Endothelial cell of umbilical vein (primary cell): ENCODE measurements at regions not wholly inside any gene's neighbourhood (a gene's known extent, or its start where the extent isn't known, plus 50 kb on each side); places are given as distances from the start of the nearest gene placed in this dataset.
"Not testable (repeated sequence)": the region's sequence is repeated elsewhere in the genome, so short reads cannot be mapped to it uniquely, and the experiment has no call there.

Experiments used
- BruUV-seq: library from RNA; stranded (reverse); fragments of 400-500 nt; replicated peaks from 2 replicates; lab custom pipeline; 2021; lab: Mats Ljungman, UMichigan
- CTCF ChIA-PET: fragments of 300-600, 350-600 bp; sonication (Branson Sonifier 250); formaldehyde crosslinking; loops from one replicate; lab custom pipeline; 2021; ENCODE audit warnings: antibody characterized with exemption, inconsistent platforms; lab: Charles Lee
- POLR2A ChIA-PET: fragments of 300-600, 350-600 bp; sonication (Branson Sonifier 250); formaldehyde crosslinking; loops from one replicate; lab custom pipeline; 2021; ENCODE audit warnings: antibody characterized with exemption, inconsistent platforms; lab: Charles Lee
- DNase-seq: peaks from one replicate; pipeline ENCODE4 v3.0.0-alpha.2; 2011; ENCODE audit warnings: low read depth, low spot score
- FAIRE-seq: peaks from 2 replicates; lab custom pipeline; 2011; peaks lifted over from hg19 to GRCh38; lab: Jason Lieb, UNC
- H2AFZ ChIP-seq: 2 replicates; pipeline ENCODE4 v1.6.0; 2012; ENCODE audit warnings: low read depth, low read length, control low read depth, inconsistent platforms
- H3K27ac ChIP-seq: 2 replicates; pipeline ENCODE4 v1.5.1; 2011; ENCODE audit warnings: low read depth, mild to moderate bottlenecking, control low read depth, low read length, moderate library complexity; ENCODE audit not compliant: insufficient read depth
- H3K27me3 ChIP-seq, 2 experiments: 2 replicates each; pipeline versions ENCODE4 v1.6.0 to v1.6.1; 2011; ENCODE audit warnings: low read length in 2 of 2, mixed read lengths in 1 of 2; ENCODE audit not compliant: control insufficient read depth in 2 of 2, insufficient read depth in 2 of 2
- H3K36me3 ChIP-seq, 2 experiments: 2 replicates in 1 of 2; 3 replicates in 1 of 2; pipeline ENCODE4 v1.5.1; 2011; ENCODE audit warnings: low read length in 2 of 2, mild to moderate bottlenecking in 1 of 2, moderate library complexity in 1 of 2; ENCODE audit not compliant: control insufficient read depth in 2 of 2, insufficient read depth in 2 of 2; ENCODE audit errors: extremely low read depth in 1 of 2
- H3K4me1 ChIP-seq: 3 replicates; pipeline ENCODE4 v1.5.1; 2011; ENCODE audit warnings: mild to moderate bottlenecking, low read length; ENCODE audit not compliant: control insufficient read depth, insufficient read depth; ENCODE audit errors: extremely low read depth
- H3K4me2 ChIP-seq: 2 replicates; pipeline ENCODE4 v1.6.1; 2011; ENCODE audit warnings: low read length, control low read depth, mixed read lengths; ENCODE audit not compliant: insufficient read depth
- H3K4me3 ChIP-seq, 3 experiments: fragments of 200-600 bp in 1 of 3; sonication (generic), shearing (Covaris generic) in 1 of 3; replicated peaks in 1 of 3; 2 replicates each; pipeline ENCODE4 v1.5.1; 2011 to 2016; ENCODE audit warnings: control low read depth in 3 of 3, low read length in 3 of 3, mild to moderate bottlenecking in 2 of 3, inconsistent platforms in 1 of 3, low read depth in 1 of 3, moderate library complexity in 1 of 3; ENCODE audit not compliant: insufficient read depth in 1 of 3
- H3K79me2 ChIP-seq: 2 replicates; pipeline ENCODE4 v1.6.0; 2012; ENCODE audit warnings: low read length, inconsistent platforms; ENCODE audit not compliant: control insufficient read depth, insufficient read depth
- H3K9ac ChIP-seq: replicated peaks from 2 replicates; pipeline ENCODE3; 2011; ENCODE audit warnings: low read length, control low read depth; ENCODE audit not compliant: insufficient read depth; ENCODE audit errors: extremely low read depth
- H3K9me1 ChIP-seq: replicated peaks from 3 replicates; pipeline ENCODE4 v1.6.0; 2011; ENCODE audit warnings: mild to moderate bottlenecking, low read length; ENCODE audit not compliant: control insufficient read depth, insufficient read depth; ENCODE audit errors: extremely low read depth
- H3K9me3 ChIP-seq: replicated peaks from 2 replicates; pipeline ENCODE4 v1.5.1; 2012; ENCODE audit warnings: low read length, inconsistent platforms; ENCODE audit not compliant: control insufficient read depth, insufficient read depth
- H4K20me1 ChIP-seq: replicated peaks from 2 replicates; pipeline ENCODE3; 2011; ENCODE audit warnings: mild to moderate bottlenecking, low read length; ENCODE audit not compliant: control insufficient read depth, insufficient read depth; ENCODE audit errors: extremely low read depth
- GATA2 ChIP-seq: IDR thresholded peaks from 2 replicates; pipeline ENCODE4 v1.7.0; 2011; ENCODE audit warnings: low read depth, mild to moderate bottlenecking, moderate library complexity, mixed read lengths, low read length; ENCODE audit not compliant: insufficient read length, insufficient read depth
- MYC ChIP-seq: IDR thresholded peaks from one replicate; pipeline ENCODE4 v1.6.1; 2011; ENCODE audit warnings: mild to moderate bottlenecking, low read depth, low read length
- dilution Hi-C: fragments of 300-500 bp; cut with MboI; formaldehyde crosslinking; loops from one replicate; pipeline ENCODE4 v1.15.0; 2019; ENCODE audit warnings: low sequenced_read_pairs; ENCODE audit not compliant: extremely low pct_ligation_motif_present
- intact Hi-C: fragments of 100-400 bp; cut with micrococcal nuclease; formaldehyde crosslinking; loops from one replicate; pipeline ENCODE4 v1.10.0; 2022
- TF ChIP-seq, protein P1 (sequence below), 2 donors: IDR thresholded peaks; 1 replicate in 1 of 2; 2 replicates in 1 of 2; pipeline ENCODE4 v1.5.1; 2011; ENCODE audit warnings: low read length in 2 of 2, mild to moderate bottlenecking in 2 of 2, moderate library complexity in 2 of 2, control low read depth in 1 of 2, inconsistent platforms in 1 of 2, low read depth in 1 of 2; ENCODE audit not compliant: insufficient read depth in 1 of 2; ENCODE audit errors: extremely low read depth in 1 of 2

DNA sequence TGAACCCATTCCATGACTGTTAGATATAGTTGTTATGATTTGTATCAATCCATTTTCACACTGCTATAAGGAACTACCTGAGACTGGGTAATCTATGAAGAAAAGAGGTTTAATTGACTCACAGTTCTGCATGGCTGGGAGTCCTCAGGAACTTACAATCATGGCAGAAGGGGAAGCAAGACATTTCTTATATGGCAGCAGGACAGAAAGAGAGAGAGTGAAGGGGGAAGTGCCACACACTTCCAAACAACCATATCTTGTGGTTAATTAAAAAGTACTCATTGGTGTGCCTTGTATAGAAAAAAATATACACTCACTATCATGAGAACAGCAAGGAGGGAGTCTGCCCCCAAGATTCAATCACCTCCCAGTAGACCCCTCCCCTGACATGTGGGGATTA lies 137.6 kb upstream of the NBPF11 start:
- Histone ChIP-seq H3K9me1 (no peaks in the 10 kb centered on the region), H2AFZ (no peak overlapping the region), H3K79me2 (no peaks in the 10 kb centered on the region), H3K27ac (no peak overlapping the region), H3K9me3 (no peaks in the 10 kb centered on the region), H3K4me3 (no peak overlapping the region), H3K9ac (no peak overlapping the region), H4K20me1 (no peaks in the 10 kb centered on the region), H3K4me1 (no peaks in the 10 kb centered on the region), H3K4me2 (no peak overlapping the region), H3K27me3 (peaks cover 2 to 3% of the 10 kb centered on the region in 2 experiments), H3K36me3 (no peaks in the 10 kb centered on the region)
- ChIA-PET CTCF (no interaction called here), POLR2A (no interaction called here)
- intact Hi-C loops (no loop called here), dilution Hi-C loops (no loop called here)
- DNase-seq, result no peak
- BruUV-seq, result no TSS peak
- no peak for FAIRE-seq
- TF ChIP-seq, protein P1, sequence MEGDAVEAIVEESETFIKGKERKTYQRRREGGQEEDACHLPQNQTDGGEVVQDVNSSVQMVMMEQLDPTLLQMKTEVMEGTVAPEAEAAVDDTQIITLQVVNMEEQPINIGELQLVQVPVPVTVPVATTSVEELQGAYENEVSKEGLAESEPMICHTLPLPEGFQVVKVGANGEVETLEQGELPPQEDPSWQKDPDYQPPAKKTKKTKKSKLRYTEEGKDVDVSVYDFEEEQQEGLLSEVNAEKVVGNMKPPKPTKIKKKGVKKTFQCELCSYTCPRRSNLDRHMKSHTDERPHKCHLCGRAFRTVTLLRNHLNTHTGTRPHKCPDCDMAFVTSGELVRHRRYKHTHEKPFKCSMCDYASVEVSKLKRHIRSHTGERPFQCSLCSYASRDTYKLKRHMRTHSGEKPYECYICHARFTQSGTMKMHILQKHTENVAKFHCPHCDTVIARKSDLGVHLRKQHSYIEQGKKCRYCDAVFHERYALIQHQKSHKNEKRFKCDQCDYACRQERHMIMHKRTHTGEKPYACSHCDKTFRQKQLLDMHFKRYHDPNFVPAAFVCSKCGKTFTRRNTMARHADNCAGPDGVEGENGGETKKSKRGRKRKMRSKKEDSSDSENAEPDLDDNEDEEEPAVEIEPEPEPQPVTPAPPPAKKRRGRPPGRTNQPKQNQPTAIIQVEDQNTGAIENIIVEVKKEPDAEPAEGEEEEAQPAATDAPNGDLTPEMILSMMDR (IDR thresholded peaks at IDR 0.05; ENCODE audit: extremely low read depth in 1 of 2, insufficient read depth in 1 of 2, low read depth in 1 of 2, low read length in 2 of 2), result no peak
- TF ChIP-seq GATA2 (no peak), MYC (no peak)

DNA sequence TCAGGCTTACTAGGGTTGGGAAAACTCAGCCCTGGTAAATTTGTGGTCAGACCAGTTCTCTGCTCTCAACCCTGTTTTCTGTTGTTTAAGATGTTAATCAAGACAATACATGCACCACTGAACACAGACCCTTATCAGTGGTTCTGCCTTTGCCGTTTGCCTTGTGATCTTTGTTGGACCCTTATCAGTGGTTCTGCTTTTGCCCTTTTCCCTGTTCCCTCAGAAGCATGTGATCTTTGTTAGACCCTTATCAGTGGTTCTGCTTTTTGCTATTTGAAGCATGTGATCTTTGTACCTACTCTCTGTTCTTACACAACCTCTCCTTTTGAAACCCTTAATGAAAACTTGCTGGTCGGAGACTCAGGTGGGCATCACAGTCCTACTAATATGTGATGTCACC lies 133.9 kb upstream of the NBPF11 start:
- H3K9me1 ChIP-seq, H3K4me3 ChIP-seq, H3K27ac ChIP-seq, intact Hi-C loops, POLR2A ChIA-PET, H3K9me3 ChIP-seq, H3K36me3 ChIP-seq, CTCF ChIA-PET, FAIRE-seq, H2AFZ ChIP-seq, H3K4me1 ChIP-seq, H3K27me3 ChIP-seq, H3K9ac ChIP-seq, dilution Hi-C loops, DNase-seq, H3K79me2 ChIP-seq, H4K20me1 ChIP-seq, BruUV-seq, H3K4me2 ChIP-seq: not testable (repeated sequence)

DNA sequence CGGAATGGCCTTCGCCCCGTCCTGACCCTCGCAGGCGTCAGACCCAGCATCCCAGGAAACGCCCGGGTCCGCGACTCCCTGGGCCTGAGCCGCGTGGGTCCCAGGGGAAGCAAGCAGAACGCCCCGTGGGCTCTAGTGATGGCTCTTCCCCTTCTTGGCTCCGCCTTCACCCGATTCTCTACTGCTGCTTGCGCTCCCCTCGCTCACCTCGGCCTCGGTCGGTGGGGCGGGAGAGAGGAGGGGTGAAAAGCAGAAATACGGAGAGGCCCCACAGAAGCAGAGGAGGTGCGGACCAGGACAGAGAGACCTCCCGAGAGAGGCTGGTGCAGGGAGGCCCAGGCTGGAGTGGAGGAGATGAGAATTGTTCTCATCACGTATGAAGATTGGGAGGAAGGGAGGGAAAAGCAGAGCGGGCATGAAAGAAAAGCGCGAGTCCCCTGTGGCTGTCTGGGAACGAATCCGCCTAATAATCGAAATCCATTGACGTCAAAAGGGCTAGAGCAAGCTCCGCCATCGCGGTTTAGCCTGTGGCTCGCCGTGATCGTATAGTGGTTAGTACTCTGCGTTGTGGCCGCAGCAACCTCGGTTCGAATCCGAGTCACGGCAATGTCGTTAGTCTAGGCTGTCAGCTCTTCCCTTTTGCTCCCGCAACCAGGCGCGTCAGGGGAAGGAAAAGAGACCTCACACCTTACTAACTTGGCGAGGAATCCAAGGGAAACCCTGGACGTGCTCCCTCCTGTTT lies 128.9 kb upstream of the NBPF11 start:
- intact Hi-C loops, H3K27ac ChIP-seq, H4K20me1 ChIP-seq, dilution Hi-C loops, H3K9me3 ChIP-seq, H3K27me3 ChIP-seq, H3K4me1 ChIP-seq, H3K9me1 ChIP-seq, DNase-seq, H3K79me2 ChIP-seq, H3K36me3 ChIP-seq: not testable (repeated sequence)
- FAIRE-seq, result peak; percentile 96
- H3K4me3 ChIP-seq, result peak overlapping the region; percentile 29 to 85 (median 85)
- ChIA-PET POLR2A (interaction anchor here (0.7 kb wide), 1 partner anchor 23 kb away, joined by 4 read pairs; no protein-coding TSS in a partner anchor), CTCF (interaction anchor here (1.8 kb wide), 1 partner anchor 22 kb away, joined by 8 read pairs; no protein-coding TSS in a partner anchor)
- BruUV-seq, result TSS peak; percentile 100
- peak overlapping the region; percentile 37 for H3K9ac ChIP-seq
- peak overlapping the region; percentile 94 for H3K4me2 ChIP-seq
- H2AFZ ChIP-seq, result peak overlapping the region; percentile 97
